Neural progenitor cell (in vitro differentiated cells): ENCODE measurements at regions not wholly inside any gene's neighbourhood (a gene's known extent, or its start where the extent isn't known, plus 50 kb on each side); places are given as distances from the start of the nearest gene placed in this dataset.
"Not testable (repeated sequence)": the region's sequence is repeated elsewhere in the genome, so short reads cannot be mapped to it uniquely, and the experiment has no call there.

Source experiments
- EZH2 ChIP-seq: fragments of 200-600 bp; sonication (generic); IDR thresholded peaks from 2 replicates; pipeline ENCODE4 v1.6.1; 2017; ENCODE audit warnings: antibody characterized with exemption, mild to moderate bottlenecking, moderate library complexity
- EZH2phosphoT487 ChIP-seq: fragments of 200-600 bp; sonication (generic); IDR thresholded peaks from 2 replicates; pipeline ENCODE4 v1.6.1; 2017; ENCODE audit warnings: antibody characterized with exemption
- TF ChIP-seq, protein P1 (sequence below): fragments of 200-600 bp; sonication (generic); IDR thresholded peaks from 2 replicates; pipeline ENCODE4 v1.5.1; 2017; ENCODE audit warnings: antibody characterized with exemption, mild to moderate bottlenecking

GRCh38 chr5:54393007-54393406 lies 62.5 kb upstream of the HSPB3 start:
- not testable (repeated sequence) for TF ChIP-seq EZH2, EZH2phosphoT487
- TF ChIP-seq, protein P1, sequence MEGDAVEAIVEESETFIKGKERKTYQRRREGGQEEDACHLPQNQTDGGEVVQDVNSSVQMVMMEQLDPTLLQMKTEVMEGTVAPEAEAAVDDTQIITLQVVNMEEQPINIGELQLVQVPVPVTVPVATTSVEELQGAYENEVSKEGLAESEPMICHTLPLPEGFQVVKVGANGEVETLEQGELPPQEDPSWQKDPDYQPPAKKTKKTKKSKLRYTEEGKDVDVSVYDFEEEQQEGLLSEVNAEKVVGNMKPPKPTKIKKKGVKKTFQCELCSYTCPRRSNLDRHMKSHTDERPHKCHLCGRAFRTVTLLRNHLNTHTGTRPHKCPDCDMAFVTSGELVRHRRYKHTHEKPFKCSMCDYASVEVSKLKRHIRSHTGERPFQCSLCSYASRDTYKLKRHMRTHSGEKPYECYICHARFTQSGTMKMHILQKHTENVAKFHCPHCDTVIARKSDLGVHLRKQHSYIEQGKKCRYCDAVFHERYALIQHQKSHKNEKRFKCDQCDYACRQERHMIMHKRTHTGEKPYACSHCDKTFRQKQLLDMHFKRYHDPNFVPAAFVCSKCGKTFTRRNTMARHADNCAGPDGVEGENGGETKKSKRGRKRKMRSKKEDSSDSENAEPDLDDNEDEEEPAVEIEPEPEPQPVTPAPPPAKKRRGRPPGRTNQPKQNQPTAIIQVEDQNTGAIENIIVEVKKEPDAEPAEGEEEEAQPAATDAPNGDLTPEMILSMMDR, result not testable (repeated sequence)
